ENCODE measurements at regions not wholly inside any gene's neighbourhood (a gene's known extent, or its start where the extent isn't known, plus 50 kb on each side); places are given as distances from the start of the nearest gene placed in this dataset.

GRCh38 chr6:97535800-97536199, 252.8 kb upstream of the MMS22L start:
- TF ChIP-seq CTCF (IDR thresholded peaks at IDR 0.05) (no peak), POLR2A (IDR thresholded peaks at IDR 0.05) (no peak)
